Heart left ventricle (tissue), 13 donors: ENCODE measurements at regions not wholly inside any gene's neighbourhood (a gene's known extent, or its start where the extent isn't known, plus 50 kb on each side); places are given as distances from the start of the nearest gene placed in this dataset.

Source experiments
- CTCF ChIP-seq, 12 donors: fragments of 200-600 bp; sonication (generic) in 4 of 12; IDR thresholded peaks; one replicate each; pipeline versions ENCODE4 v1.5.0 to v1.8.0; 2018 to 2022; ENCODE audit warnings: antibody characterized with exemption in 12 of 12, mild to moderate bottlenecking in 5 of 12
- POLR2A ChIP-seq, 2 donors: fragments of 450-650 bp; IDR thresholded peaks; one replicate each; pipeline ENCODE4 v1.6.1; 2017; ENCODE audit warnings: antibody characterized with exemption in 2 of 2, mild to moderate bottlenecking in 2 of 2, moderate library complexity in 2 of 2
- donor health status: ischemic (EF 13 %, LVEDD 7.1; RV severe dilation, severe dysfunction).
- donor health status: DM: no; HTN: yes; CAD: no.
- donor health status: DM: no; HTN: no; CAD: no.
- donor health status: ischemic (EF 25% LVEDD 6.9; RV normal size, moderate dysfunction).
- donor health status: ischemic (EF 25% LVEDD 5.7; RV mildly dilated, moderate dysfunction).
- donor health status: ischemic (EF 35%, LVEDD 5.7; RV mildly dilated, moderate dysfunction).
- donor health status: nonischemic (EF 11% LVEDD 7.7; RV severe dilation, severe dysfunction).
- donor health status: DM: yes; HTN: yes; CAD: no.
- donor health status: PGD.
- donor health status: ischemic (EF 29% LVEDD 5.4; RV normal size, mild dysfunction).
- donor health status: nonischemic (EF 23%, LVEDD 6.1; RV moderate dilation, normal function).

- TF ChIP-seq POLR2A (IDR thresholded peaks at IDR 0.05) = no peak
- no peak for TF ChIP-seq CTCF (IDR thresholded peaks at IDR 0.05)
Observed at GRCh38 chr7:22909917-22910316, 87.3 kb upstream of the TOMM7 start.
